H7 (cell line): ENCODE measurements at regions not wholly inside any gene's neighbourhood (a gene's known extent, or its start where the extent isn't known, plus 50 kb on each side); places are given as distances from the start of the nearest gene placed in this dataset.

ENCODE experiments used
- DNase-seq: peaks from one replicate; pipeline ENCODE4 v3.0.0; 2012
- H3K27me3 ChIP-seq: 2 replicates; pipeline ENCODE4 v1.6.0; 2011; ENCODE audit warnings: mild to moderate bottlenecking, low read length; ENCODE audit not compliant: control insufficient read depth, insufficient read depth
- H3K36me3 ChIP-seq: replicated peaks from 2 replicates; pipeline ENCODE4 v1.5.1; 2011; ENCODE audit warnings: low read length; ENCODE audit not compliant: control insufficient read depth, insufficient read depth
- H3K4me3 ChIP-seq: 2 replicates; pipeline ENCODE4 v1.5.1; 2011; ENCODE audit warnings: low read depth, mild to moderate bottlenecking, control low read depth, low read length, moderate library complexity; ENCODE audit not compliant: insufficient read depth

DNA sequence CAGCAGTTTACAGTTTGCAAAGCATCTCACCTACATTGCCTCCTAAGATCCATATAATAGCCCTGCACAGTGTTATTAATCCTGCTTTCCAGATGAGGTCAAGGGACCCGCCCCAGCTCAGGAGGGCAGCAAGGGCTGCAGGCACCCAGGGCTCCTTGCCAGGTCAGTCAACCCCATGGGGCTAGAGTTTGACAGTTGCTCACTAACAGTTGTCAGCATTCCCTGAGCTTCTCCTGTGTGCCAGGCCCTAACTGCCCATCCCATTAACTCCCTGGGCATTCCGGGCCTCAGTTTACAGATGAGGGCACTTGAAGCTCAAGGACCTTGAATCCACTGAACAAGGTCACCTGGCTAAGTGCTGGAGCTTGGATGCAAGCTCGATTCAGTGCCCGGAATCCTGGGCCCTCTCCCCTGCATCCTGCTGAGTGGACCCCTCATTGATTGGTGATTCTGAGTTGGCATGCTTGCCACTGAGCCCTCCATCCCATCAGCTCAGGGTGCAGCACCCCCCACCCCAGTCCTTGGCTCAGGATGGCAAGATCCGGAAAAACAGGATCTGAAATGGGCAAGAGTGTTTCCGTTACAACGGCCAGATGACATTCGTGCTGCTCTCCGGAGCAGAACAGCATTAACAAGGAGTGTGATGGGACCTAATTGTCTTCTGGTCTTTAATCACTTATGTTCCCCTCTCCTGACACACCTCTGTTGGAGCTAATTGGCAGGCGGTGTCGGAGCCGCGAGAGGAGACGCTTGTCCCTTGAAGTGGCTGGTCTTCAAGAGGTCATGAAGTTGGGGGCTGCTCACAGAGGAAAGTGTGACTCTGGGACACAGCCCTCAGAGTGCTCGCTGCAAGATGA, 87.4 kb upstream of the SHISAL1 start:
- Histone ChIP-seq H3K4me3 (no peak overlapping the region), H3K36me3 (no peaks in the 10 kb centered on the region), H3K27me3 (no peaks in the 10 kb centered on the region)
- no peak for DNase-seq

DNA sequence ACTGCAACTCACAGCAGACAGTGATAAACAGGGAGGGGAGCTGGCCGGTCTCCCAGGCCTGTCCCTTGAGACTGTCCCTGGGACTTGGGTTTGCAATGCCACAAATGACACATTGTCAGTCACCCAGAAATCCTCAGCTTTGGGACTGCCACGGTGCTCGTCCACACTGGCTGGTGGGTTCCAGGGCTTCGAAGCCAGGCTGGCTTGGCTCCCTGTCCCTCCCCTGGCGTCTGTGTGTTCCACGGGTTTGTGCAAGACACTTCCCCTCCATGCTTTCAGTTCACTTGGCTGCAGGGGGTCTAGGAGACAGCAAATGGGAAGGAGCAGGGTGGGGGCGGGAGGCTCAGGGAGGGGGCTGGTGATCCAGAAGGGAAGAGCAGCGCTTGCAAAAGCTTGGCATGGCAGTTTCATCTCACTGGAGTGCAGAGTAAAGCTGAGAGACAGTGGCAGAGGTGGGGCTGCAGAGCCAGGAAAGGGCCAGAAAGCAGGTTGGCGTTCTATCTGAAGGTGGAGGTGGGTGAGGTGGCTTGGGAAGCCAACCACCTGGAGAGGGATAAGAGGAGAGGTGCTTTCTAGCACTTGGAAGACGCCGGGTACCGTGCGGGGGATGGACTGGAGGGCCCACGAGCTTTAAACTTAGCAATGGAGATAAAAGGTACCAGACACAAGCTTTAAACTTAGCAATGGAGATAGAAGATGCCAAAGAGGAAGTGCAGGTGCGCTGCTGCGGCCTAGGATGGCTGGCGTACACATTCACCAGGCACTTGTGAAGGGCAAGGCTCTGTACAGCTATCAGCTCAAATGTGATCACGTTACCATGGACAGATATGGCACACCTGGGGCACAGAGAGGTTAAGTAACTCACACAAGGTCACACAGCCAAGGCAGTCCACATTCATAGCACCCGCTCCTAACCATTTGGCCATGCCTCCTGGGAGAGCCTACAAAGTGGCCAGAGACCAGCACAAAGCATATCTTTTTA, 86.4 kb upstream of the SHISAL1 start:
- DNase-seq = peak; percentile 55
- no peaks in the 10 kb centered on the region for H3K36me3 ChIP-seq

DNA sequence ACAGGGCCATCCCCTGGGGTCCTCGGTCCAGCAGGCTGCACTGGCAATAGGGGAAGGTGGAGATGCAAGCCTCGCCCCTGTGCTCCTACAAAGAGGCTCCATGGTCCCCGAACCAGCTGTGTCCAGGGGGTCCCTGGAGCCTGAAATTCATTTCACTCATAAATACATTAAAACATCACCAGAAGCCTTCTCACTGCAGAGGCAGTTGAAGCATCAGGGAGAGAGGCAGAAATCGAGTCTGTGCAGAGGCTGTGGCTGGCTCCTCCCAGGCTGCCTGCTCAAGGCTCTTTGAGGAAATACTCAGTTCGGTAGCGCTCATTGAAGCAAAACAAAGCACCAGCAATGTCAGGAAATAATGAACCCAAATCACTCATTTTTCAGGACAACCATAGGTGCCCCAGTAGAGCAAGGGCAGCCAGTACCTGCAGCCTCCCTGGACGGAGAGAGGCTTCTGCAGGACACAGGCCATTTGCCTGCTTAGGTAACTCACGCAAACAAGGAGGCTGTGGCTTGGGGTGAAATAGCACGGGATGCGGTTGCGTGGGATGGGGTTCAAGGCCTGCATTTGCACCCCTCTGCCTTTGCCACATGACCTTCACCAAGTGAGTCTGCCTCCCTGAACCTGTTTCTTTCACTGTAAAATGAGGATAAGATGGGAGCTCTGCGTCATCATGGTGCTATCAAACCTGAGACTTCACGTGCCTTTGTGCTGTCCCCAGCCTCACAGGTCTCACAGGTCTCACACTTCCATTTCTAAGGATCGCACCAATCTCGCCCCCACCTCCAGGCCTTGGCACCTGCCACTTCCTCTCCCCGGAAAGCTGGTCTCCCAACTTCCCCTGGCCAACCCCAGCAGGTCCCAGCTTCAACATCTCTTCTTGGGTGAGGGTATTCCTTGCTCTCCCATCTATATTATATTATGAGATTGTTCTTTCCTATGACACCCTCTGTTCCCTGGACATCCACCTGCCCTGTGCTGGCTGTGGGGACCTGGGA, 84.3 kb upstream of the SHISAL1 start:
- Histone ChIP-seq H3K27me3 (no peaks in the 10 kb centered on the region), H3K4me3 (no peak overlapping the region), H3K36me3 (no peaks in the 10 kb centered on the region)
- DNase-seq = peak; percentile 30

More for the DNA sequence above, 86.4 kb upstream of the SHISAL1 start:
- Histone ChIP-seq H3K27me3 (no peaks in the 10 kb centered on the region), H3K4me3 (no peak overlapping the region)

DNA sequence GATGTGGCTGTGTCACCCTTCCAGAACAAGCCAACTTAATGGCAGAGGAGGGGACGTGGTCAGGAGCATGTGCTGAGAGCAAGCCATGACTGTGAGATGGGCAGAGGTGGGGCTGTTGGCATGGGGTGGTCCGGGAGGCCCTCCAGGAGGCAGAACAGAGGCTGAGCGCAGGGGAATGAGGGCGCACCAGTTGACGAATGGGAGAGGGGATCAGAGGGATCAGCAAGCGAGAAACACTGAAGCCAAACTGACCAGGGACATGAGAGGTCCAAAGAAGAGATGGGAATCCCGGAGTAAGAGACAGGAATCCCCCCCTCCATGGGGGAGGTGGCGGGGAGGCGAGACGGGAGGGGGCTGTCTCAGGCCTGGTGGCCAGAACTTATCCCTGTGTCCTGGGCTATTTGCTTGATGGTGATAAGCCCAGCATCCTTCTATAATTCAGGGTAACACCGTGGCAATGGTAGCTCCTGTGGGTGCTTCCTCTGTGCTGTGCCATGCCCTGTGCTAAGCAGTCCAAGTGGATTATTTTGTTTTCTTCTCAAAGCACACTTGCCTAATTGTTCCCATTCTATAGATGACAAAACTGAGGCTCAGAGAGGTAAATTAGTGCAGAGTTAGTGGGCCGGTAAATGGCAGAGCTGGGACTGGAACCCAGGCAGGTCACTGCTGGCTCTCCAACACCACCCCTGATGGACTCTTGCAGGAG, 83.4 kb upstream of the SHISAL1 start:
- Histone ChIP-seq H3K27me3 (no peaks in the 10 kb centered on the region), H3K36me3 (no peaks in the 10 kb centered on the region), H3K4me3 (no peak overlapping the region)
- peak; percentile 56 for DNase-seq

DNA sequence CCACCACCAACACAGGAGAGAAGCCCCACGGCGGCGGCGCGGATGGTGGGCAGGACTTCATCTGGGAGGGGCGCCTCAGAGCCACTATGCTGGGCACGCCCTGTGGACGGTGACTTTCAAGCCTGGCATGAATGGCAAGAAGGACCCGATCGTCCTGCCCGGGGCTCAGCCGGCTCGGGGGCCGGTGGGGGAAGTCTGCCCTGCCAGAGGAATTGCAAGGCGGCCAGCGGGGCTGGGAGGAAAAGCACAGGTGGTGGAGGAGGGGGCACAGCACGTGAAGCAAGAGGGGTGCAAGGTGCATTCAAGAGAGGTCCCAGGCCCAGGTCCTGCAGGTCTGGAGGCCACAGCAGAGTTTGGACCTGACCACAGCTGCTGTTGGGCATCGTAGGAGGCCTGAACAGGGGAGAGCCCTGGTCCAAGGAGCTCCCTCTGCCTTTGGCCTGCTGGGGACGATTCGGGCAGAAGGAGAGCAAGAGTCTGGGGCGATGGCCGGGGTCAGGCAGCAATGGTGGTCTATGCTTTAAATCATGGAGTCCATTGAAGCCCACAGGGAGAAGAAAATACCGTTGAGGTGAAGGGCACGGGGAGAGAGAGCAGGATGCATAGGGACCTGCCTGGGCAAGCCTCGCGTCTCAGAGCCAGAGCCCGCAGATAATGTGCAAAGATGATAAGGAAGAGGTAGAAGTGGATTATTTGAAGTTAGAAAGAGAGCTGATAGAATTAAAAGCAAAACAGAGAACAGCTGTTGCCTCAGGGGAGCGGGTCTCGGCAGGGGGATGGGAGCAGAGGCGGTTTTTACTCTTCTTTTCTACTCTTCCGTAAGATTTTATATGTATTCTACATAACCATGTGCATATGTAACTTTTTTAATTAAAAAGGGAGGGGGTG, 82.6 kb upstream of the SHISAL1 start:
- peak; percentile 52 for DNase-seq
- H3K27me3 ChIP-seq = no peaks in the 10 kb centered on the region
- no peaks in the 10 kb centered on the region for H3K36me3 ChIP-seq
- no peak overlapping the region for H3K4me3 ChIP-seq

DNA sequence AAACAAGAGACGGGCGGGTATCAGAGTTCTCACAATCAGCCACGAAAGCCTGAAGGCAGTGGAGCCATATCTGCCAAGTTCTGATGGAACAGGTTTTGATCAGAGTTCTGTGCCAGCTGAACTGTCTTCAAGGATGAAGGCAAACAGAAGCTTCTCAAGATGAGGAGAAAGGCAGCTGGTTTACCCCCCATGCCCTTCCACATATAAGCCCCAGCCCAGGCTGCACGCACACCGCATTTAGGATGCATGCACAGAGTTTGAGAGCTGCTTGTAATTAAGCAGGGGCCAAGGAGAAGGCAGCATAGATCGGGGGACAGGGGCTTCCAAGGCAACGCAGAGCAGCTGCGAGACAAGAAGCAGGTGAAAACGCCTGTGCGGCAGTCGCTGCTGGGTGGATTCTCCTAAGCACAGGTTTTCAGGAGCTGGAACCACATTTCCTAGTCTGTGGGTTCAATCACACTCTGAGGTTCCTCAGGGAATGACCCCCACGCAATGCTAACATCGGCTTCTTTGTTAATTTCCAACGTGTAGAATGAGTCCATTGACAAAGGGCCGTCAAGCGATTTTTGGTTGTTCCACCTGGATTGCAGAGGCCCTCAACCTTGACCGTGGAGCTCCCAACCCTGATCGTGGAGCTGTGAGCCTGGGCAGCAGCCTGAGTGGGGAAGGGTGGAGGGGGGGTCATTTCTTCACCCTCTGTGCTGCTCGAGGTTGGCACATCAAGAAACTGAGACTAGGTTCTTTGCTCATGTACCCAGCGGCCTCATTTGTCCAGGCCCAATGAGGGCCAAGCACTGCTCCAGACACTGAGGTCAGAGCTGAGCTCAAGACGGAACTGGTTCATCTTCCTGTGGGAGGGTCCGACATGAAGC, 81.7 kb upstream of the SHISAL1 start:
- DNase-seq = peak; percentile 26
- H3K36me3 ChIP-seq = no peaks in the 10 kb centered on the region
- no peaks in the 10 kb centered on the region for H3K27me3 ChIP-seq
- no peak overlapping the region for H3K4me3 ChIP-seq

DNA sequence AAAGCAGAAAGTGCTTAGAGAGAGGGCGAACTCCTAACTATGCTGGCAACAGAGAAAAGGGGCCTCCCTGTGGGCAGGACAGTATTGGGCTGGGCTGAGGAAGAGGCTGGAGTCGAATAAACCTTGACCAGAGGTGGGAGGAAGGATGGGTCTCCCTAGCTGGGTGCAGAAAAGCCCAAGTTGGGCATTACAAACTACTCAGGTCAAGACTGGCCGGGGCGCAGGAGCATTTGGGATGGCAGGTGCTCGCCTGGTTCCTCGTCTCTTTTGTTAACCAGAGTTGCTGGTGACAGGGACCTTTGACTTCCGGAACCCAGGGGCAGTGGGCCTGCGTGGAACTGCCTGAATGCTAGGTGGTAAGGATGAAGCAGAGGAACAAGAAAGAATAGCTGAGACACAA, 80.3 kb upstream of the SHISAL1 start:
- H3K27me3 ChIP-seq = no peaks in the 10 kb centered on the region
- H3K4me3 ChIP-seq = no peak overlapping the region
- H3K36me3 ChIP-seq = no peaks in the 10 kb centered on the region
- peak; percentile 46 for DNase-seq

DNA sequence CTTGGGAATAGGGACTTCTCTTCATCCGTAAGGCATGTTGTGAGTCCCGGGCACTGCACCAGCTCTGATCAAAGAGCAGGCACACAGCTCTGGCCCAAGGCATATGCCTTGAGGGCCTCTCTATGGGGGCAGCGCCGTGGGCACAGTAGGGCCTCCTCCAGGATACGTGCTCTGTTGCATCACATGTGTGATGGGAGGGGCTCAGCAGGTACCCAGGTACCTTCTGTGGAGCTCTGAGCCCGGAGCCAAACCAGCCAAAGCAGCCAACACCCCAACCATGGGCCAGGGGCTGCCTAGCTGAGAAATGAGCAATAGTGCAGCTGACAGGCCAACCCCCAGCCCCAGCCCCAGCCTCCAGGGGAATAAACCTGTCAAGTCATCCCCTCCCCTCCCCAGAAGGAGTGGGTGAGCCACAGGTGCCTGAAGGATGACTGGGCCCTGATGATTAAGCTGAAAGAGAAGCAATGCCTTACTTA, 79.7 kb upstream of the SHISAL1 start:
- H3K27me3 ChIP-seq = no peaks in the 10 kb centered on the region
- no peaks in the 10 kb centered on the region for H3K36me3 ChIP-seq
- H3K4me3 ChIP-seq = no peak overlapping the region
- DNase-seq = peak; percentile 45

DNA sequence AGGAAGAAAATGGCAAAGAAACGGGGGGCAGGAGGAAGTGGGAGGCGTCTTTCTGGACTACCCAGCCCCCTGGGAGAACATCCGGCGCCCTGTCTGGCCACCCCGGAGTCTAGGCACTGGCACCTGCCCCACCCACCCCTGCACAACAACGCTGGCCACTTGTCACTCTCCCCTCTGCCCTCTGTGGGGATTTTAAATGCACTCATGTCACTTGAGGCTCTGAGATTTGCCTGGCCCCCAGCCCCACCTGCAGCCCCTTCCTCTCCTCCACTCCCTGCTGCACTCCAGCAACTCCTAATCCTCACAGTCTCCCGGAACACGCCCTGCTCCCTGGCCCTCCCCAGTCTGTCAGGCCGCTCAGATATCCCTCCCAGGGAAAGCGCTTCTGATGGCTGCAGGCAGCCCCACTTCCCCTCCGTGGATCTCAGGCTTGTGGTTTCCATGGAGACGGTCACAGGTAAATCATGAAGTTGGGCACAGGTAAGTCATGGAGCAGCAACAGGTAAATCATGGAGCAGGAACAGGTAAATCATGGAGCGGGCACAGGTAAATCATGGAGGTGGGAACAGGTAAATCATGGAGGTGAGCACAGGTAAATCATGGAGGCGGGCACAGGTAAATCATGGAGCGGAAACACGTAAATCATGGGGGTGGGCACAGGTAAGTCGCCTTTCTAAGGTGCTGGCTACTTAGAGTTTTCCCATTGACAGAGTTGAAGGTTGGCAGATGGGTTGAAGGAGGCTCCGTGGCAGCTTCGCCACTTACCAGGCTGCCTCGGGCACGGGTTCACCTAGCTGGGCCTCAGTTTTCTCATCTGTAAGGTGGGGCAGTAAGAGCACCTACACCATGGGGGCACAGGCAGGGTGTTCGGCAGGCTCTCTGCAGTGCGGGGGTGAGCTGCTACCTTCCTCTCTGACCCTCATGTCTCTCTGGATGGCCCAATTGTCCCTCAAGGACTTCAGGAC, 79.0 kb upstream of the SHISAL1 start:
- Histone ChIP-seq H3K4me3 (no peak overlapping the region), H3K27me3 (no peaks in the 10 kb centered on the region), H3K36me3 (no peaks in the 10 kb centered on the region)
- DNase-seq = peak; percentile 81

DNA sequence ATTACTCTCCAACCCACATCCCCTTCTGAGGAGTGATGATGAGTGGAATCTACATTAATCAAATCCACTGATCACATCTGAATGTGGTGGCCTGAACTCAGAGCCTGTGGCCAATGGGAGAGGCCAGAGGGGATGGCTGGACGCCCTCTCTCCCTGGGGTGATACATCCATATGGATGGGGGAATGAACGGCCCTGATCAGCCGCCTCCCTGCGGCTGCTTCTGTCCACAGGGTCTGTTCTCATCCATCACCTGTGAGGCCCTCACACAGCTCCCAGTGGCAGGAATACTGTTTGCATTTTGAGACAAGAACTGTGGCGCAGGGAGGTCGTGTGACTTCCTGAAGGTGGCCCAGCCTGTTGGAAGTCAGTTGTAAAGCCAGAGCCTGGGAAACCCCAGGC, 78.3 kb upstream of the SHISAL1 start:
- Histone ChIP-seq H3K4me3 (no peak overlapping the region), H3K36me3 (no peaks in the 10 kb centered on the region), H3K27me3 (no peaks in the 10 kb centered on the region)
- peak; percentile 46 for DNase-seq

DNA sequence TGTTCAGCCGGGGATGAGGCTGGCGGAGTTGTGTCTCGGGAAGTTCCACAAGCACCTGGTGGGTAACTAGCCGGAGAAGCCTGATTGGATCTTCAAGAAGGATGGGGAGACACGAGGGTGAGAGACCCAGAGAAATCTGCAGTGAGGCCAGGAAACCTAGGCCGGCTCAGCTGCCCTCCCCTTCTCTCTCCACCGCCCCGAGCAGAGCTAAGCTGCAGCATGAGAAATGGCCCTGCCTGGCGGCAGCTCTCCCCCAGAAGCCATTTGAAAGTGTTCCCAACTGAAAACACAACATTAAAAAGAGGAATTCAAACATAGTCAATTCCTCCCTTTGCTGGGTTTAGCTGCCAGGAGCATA, 77.8 kb upstream of the SHISAL1 start:
- H3K27me3 ChIP-seq = no peaks in the 10 kb centered on the region
- no peak overlapping the region for H3K4me3 ChIP-seq
- DNase-seq = peak; percentile 62
- H3K36me3 ChIP-seq = no peaks in the 10 kb centered on the region
